ENCODE measurements at regions not wholly inside any gene's neighbourhood (a gene's known extent, or its start where the extent isn't known, plus 50 kb on each side); places are given as distances from the start of the nearest gene placed in this dataset.
A peak's percentile ranks its signal among the peaks of the same experiment; 100 is the strongest.

DNA sequence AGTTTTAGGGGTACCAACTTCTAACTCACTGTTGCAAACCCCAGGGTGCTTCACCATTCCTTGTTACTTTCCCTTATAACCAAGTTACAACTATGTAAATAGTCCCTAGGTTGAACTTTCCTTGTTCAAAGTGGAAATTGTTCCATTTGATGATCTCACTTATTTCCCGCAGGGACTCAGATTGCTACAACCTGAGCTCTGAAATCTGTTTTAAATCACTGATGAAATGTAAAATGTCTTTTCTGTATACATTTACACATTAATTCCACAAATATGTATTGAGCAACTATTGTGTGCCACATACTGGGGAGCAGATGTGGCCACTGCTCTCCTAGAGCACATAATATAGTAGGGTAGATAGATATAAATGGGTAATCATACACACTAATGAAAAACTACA is 69.1 kb upstream of the TARS1 start:
- no peaks in the 10 kb centered on the region for H3K27me3 Mint-ChIP-seq (ENCODE audit: unreplicated experiment)
- no peak overlapping the region for H3K4me3 Mint-ChIP-seq (ENCODE audit: unreplicated experiment)
- H3K4me1 Mint-ChIP-seq (ENCODE audit: low read depth, unreplicated experiment) = no peaks in the 10 kb centered on the region
- no peak overlapping the region for H3K27ac Mint-ChIP-seq (ENCODE audit: unreplicated experiment)
- H3K36me3 Mint-ChIP-seq (ENCODE audit: unreplicated experiment) = no peaks in the 10 kb centered on the region
- H3K9me3 Mint-ChIP-seq (ENCODE audit: unreplicated experiment) = no peaks in the 10 kb centered on the region
- no peak for TF ChIP-seq CTCF (IDR thresholded peaks at IDR 0.05; ENCODE audit: partially characterized antibody, unreplicated experiment)
- DNase-seq = no peak

DNA sequence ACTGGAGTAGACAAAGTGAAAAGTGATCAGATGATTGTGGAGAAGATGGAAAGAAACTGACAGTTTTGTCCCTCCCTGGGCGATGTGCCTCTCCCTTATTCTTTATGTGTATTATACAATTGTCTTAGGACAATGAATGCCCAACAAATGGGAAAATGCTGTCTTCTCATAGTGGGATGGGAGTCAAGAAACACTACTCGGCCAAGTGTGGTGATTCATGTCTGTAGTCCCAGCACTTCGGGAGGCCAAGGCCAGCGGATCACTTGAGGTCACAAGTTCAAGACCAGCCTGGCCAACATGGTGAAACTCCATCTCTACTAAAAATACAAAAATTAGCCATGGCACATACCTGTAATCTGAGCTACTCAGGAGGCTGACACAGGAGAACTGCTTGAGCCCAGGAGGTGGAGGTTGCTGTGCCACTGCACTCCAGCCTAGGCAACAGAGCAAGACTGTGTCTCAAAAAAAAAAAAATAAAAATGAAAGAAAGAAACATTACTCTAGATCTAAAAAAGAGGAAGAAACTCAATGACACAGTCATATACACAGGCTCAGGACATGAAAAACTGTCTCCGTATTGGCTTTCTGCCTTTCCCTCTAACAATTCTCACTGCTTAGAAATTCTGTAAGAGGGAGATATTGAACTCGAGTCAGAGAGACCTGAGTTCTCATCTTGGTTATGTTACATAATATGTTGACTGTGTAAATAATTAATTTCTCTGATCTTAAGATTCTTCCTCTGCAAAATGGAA is 67.9 kb upstream of the TARS1 start:
- H3K36me3 Mint-ChIP-seq (ENCODE audit: unreplicated experiment) = no peaks in the 10 kb centered on the region
- H3K4me3 Mint-ChIP-seq (ENCODE audit: unreplicated experiment) = no peak overlapping the region
- no peaks in the 10 kb centered on the region for H3K4me1 Mint-ChIP-seq (ENCODE audit: low read depth, unreplicated experiment)
- no peak overlapping the region for H3K27ac Mint-ChIP-seq (ENCODE audit: unreplicated experiment)
- DNase-seq = no peak
- no peak for TF ChIP-seq CTCF (IDR thresholded peaks at IDR 0.05; ENCODE audit: partially characterized antibody, unreplicated experiment)
- no peaks in the 10 kb centered on the region for H3K9me3 Mint-ChIP-seq (ENCODE audit: unreplicated experiment)
- H3K27me3 Mint-ChIP-seq (ENCODE audit: unreplicated experiment) = no peaks in the 10 kb centered on the region

DNA sequence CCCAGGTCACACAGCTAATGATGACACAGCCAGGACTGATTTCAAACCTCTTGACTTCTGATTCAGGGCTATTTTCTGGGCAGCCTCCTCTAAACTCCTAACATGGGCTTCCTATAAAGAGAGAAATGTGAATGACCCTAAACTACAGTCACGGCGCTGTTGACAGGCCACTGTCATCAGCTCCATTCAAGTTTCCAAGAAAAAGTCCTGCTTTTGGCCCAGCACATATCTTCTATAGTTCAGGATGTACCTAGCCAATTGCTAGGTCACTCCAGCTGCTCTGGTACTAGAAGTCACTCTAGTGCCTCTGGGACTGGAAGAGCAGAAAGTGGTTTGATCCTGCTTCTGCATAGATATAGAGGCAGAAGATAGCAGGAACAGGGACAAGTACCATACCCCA is 64.9 kb upstream of the TARS1 start:
- Mint-ChIP-seq H3K9me3 (ENCODE audit: unreplicated experiment) (no peaks in the 10 kb centered on the region), H3K36me3 (ENCODE audit: unreplicated experiment) (no peaks in the 10 kb centered on the region), H3K27me3 (ENCODE audit: unreplicated experiment) (no peaks in the 10 kb centered on the region), H3K4me3 (ENCODE audit: unreplicated experiment) (no peak overlapping the region), H3K27ac (ENCODE audit: unreplicated experiment) (no peak overlapping the region), H3K4me1 (ENCODE audit: low read depth, unreplicated experiment) (no peaks in the 10 kb centered on the region)
- no peak for DNase-seq
- TF ChIP-seq CTCF (IDR thresholded peaks at IDR 0.05; ENCODE audit: partially characterized antibody, unreplicated experiment) = no peak

- Mint-ChIP-seq H3K9me3 (ENCODE audit: unreplicated experiment) (peaks cover 2% of the 10 kb centered on the region), H3K36me3 (ENCODE audit: unreplicated experiment) (no peaks in the 10 kb centered on the region), H3K27me3 (ENCODE audit: unreplicated experiment) (no peaks in the 10 kb centered on the region), H3K4me1 (ENCODE audit: low read depth, unreplicated experiment) (no peaks in the 10 kb centered on the region), H3K27ac (ENCODE audit: unreplicated experiment) (no peak overlapping the region), H3K4me3 (ENCODE audit: unreplicated experiment) (no peak overlapping the region)
- peak; percentile 49 for TF ChIP-seq CTCF (IDR thresholded peaks at IDR 0.05; ENCODE audit: partially characterized antibody, unreplicated experiment)
- DNase-seq = no peak
Measured at GRCh38 chr5:33379757-33380156, 61.0 kb upstream of the TARS1 start.

- no peak overlapping the region for H3K4me3 Mint-ChIP-seq (ENCODE audit: unreplicated experiment)
Measured at GRCh38 chr5:33381243-33381642, 59.5 kb upstream of the TARS1 start.

More at GRCh38 chr5:33381243-33381642, 59.5 kb upstream of the TARS1 start:
- no peak overlapping the region for H3K27ac Mint-ChIP-seq (ENCODE audit: unreplicated experiment)
- TF ChIP-seq CTCF (IDR thresholded peaks at IDR 0.05; ENCODE audit: partially characterized antibody, unreplicated experiment) = no peak
- H3K36me3 Mint-ChIP-seq (ENCODE audit: unreplicated experiment) = no peaks in the 10 kb centered on the region
- H3K27me3 Mint-ChIP-seq (ENCODE audit: unreplicated experiment) = no peaks in the 10 kb centered on the region
- no peak for DNase-seq
- H3K4me1 Mint-ChIP-seq (ENCODE audit: low read depth, unreplicated experiment) = no peaks in the 10 kb centered on the region
- peaks cover 3% of the 10 kb centered on the region for H3K9me3 Mint-ChIP-seq (ENCODE audit: unreplicated experiment)
